ENCODE measurements at regions not wholly inside any gene's neighbourhood (a gene's known extent, or its start where the extent isn't known, plus 50 kb on each side); places are given as distances from the start of the nearest gene placed in this dataset.

DNA sequence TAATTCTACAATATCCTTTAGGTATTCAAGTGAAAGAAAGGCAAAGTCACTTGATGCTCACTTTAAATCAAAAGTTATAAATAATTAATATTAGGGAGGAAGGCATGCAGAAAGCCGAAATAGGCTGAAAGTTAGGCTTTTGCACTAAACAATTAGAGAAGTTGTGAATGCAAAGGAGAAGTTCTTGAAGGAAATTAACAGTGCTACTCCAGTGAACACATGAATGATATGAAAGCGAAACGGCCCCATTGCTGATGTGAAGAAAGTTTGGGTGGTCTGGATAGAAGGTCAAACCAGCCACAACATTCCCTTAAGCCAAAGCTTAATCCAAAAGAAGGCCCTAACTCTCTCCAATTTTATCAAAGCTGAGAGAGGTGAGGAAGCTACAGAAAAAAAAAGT lies 103.1 kb upstream of the CXCR4 start:
- TF ChIP-seq EP300 (IDR thresholded peaks at IDR 0.05; ENCODE audit: borderline replicate concordance in 1 of 2, low read depth in 1 of 2, low read length in 1 of 2): no peak
- TF ChIP-seq, protein P1, sequence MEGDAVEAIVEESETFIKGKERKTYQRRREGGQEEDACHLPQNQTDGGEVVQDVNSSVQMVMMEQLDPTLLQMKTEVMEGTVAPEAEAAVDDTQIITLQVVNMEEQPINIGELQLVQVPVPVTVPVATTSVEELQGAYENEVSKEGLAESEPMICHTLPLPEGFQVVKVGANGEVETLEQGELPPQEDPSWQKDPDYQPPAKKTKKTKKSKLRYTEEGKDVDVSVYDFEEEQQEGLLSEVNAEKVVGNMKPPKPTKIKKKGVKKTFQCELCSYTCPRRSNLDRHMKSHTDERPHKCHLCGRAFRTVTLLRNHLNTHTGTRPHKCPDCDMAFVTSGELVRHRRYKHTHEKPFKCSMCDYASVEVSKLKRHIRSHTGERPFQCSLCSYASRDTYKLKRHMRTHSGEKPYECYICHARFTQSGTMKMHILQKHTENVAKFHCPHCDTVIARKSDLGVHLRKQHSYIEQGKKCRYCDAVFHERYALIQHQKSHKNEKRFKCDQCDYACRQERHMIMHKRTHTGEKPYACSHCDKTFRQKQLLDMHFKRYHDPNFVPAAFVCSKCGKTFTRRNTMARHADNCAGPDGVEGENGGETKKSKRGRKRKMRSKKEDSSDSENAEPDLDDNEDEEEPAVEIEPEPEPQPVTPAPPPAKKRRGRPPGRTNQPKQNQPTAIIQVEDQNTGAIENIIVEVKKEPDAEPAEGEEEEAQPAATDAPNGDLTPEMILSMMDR (IDR thresholded peaks at IDR 0.05): no peak
- TF ChIP-seq MXI1 (IDR thresholded peaks at IDR 0.05; ENCODE audit: low read depth, low read length): no peak
- TF ChIP-seq, protein P2, sequence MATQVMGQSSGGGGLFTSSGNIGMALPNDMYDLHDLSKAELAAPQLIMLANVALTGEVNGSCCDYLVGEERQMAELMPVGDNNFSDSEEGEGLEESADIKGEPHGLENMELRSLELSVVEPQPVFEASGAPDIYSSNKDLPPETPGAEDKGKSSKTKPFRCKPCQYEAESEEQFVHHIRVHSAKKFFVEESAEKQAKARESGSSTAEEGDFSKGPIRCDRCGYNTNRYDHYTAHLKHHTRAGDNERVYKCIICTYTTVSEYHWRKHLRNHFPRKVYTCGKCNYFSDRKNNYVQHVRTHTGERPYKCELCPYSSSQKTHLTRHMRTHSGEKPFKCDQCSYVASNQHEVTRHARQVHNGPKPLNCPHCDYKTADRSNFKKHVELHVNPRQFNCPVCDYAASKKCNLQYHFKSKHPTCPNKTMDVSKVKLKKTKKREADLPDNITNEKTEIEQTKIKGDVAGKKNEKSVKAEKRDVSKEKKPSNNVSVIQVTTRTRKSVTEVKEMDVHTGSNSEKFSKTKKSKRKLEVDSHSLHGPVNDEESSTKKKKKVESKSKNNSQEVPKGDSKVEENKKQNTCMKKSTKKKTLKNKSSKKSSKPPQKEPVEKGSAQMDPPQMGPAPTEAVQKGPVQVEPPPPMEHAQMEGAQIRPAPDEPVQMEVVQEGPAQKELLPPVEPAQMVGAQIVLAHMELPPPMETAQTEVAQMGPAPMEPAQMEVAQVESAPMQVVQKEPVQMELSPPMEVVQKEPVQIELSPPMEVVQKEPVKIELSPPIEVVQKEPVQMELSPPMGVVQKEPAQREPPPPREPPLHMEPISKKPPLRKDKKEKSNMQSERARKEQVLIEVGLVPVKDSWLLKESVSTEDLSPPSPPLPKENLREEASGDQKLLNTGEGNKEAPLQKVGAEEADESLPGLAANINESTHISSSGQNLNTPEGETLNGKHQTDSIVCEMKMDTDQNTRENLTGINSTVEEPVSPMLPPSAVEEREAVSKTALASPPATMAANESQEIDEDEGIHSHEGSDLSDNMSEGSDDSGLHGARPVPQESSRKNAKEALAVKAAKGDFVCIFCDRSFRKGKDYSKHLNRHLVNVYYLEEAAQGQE (IDR thresholded peaks at IDR 0.05; ENCODE audit: low read depth, low read length): no peak
- no peak for TF ChIP-seq SIN3A (IDR thresholded peaks at IDR 0.05; ENCODE audit: borderline replicate concordance, low read depth, low read length)
